Stimulated activated CD4-positive, alpha-beta T cell treated with anti-CD3 and anti-CD28 coated beads, Interleukin-12 subunit alpha, Interleukin-12 subunit beta, amount 100 ng/mL, for 48 hours (primary cell): ENCODE measurements at regions not wholly inside any gene's neighbourhood (a gene's known extent, or its start where the extent isn't known, plus 50 kb on each side); places are given as distances from the start of the nearest gene placed in this dataset.

ENCODE experiments used
- DNase-seq, 3 donors: peaks; one replicate each; pipeline ENCODE4 v3.0.0-alpha.2; 2020; ENCODE audit warnings: low read depth in 2 of 3, low spot score in 1 of 3

- no peak for DNase-seq
Measured at GRCh38 chr1:14482784-14483450, 115.6 kb upstream of the KAZN start.

DNA sequence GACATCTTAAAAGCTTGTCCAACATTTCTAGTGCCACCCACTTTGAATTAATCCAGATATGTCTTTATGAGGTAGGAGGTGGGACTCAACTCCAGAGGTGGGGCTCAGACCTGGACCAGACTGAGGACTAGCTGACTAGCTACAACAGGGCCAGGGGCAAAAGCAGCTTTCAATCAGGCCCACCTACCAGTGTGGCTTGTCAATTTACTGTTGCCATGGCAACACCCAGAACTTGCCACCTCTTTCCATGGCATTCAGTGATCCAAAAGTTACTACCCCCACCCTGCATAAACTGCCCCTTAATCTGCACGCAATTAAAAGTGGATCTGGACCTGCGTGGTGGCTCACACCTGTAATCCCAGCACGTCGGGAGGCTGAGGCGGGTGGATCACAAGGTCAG lies 113.2 kb upstream of the KAZN start:
- DNase-seq, result no peak

GRCh38 chr1:14486401-14487201 lies 111.9 kb upstream of the KAZN start:
- DNase-seq, result no peak

DNA sequence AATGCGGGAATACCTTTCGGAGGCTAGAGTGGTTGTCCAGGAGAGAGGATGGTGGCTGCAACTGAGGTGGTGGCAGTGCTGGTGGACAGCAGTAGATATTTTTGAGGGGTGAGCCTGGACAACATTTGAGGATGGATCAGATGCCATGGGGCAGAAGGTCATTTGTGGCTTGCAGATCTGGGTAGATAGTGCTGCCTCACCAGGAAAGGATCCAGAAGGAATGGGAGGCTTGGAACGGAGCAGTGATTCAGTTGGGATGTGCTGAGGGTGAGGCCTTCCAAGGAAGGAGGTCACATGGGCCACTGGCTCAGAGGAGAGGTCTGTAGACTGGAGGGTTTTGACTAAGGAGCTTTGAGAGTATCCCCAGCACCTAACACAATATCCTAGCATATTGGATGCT lies 110.8 kb upstream of the KAZN start:
- DNase-seq, result no peak

DNA sequence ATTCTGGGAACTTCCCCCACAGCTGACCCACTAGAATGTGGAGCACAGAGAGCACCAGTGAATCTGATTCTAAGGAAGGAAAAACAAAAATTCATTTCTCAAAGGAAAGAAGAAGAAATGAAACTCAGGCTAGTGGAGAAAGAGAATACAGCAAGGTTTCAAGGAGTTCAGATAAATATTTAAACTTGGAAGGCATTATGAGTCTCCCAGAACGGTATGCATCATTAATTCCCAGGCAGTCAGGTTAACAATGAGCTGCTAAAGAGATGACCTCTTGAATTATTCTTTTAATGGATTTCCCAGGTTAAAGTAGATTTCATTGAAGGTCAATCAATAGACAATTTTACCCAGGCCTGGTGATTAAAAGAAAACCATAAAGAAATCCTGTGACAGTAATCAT lies 103.6 kb upstream of the KAZN start:
- DNase-seq, result no peak

DNA sequence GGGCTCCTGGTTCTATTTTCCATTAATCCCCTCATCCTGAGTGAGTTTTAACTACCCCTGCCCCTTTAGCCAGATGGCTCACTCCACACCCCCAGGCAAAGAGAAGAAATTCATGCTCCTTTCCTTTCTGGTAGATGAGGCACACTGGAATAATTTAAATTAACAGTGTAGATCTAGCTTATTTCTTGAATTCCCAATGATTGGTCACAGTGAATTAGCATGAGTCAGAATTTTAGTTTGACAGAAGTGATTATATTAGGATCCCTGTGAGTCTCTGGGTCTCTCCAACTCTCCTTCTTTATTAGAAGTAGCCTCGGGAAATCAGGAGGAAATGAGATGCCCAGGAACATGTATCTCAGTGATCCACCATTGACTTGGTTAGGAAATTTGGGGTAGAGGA lies 103.1 kb upstream of the KAZN start:
- no peak for DNase-seq

- no peak for DNase-seq
Measured at GRCh38 chr1:14495996-14496395, 102.5 kb upstream of the KAZN start.

DNA sequence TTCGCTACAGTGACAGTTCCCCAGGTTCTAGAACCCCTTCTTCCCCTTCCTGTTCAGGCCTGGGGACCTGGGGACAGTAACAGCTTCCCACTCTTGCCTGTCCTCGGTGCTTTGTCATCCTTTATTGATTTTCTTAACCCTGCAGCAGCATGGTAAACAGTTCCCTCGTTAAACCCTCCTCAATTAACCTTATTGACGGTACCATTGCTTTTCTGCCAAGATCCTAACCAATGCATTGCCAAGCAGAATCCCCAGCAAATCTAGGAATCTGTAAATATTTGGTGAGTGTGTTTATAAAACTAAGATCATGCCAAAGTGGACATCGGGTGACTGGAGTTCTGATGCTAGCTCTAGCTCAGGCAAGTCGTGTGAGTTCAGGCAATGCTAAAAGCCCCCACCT lies 99.6 kb upstream of the KAZN start:
- no peak for DNase-seq

DNA sequence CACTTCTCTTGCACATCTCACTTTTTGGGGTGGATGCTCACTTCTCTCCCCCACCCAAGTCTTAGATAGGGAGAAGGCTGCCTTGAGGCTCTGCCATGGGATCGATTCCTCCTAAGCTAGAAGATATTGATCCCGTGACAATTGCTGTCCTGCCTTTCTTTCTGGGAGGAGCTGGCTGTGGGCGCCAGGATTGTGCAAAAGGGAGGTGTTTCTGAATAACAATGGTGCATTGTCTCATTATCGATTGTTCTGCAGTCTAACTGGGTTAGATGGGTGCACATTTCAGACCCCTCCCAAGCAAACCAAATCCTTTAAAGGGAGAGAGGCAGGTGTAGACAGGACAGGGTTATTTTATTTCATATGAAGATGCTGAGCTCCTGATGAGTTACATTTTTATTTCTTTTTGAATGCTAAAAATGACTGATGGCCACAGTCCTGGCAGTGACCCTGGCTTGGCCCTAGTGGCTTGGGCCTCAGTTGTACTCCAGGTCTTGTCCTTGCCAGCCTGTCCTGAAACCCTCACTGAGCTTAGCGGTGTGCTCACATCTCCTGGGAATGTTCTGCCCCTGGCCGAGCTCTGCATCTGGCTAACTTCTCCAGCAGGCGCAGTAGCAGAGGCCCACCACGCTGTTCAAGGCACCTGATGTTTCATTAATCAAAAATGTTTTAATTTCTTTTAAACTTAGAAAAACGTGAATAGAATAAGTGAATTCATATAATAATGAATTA lies 99.0 kb upstream of the KAZN start:
- no peak for DNase-seq

- no peak for DNase-seq
Measured at GRCh38 chr1:14500041-14500440, 98.4 kb upstream of the KAZN start.

GRCh38 chr1:14500912-14501311 lies 97.6 kb upstream of the KAZN start:
- no peak for DNase-seq

DNA sequence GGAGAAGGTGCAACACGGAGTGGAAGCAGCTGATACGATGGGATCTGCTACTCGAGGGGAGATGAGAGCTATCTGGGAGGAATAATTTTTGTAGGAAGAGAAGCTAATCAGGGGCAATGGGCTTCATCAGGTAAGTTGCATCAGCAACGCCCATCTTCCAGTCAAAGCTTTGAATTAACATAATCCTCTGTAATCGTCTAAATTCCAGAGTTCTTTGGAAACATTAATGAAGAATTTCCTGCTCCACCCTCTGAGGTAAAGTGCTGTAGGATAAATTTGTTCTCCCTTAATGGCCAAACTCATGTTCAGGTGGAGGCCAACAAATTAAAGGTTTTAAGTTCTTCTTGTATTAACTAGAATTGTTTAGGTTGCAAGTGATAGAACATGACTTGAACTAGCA lies 94.0 kb upstream of the KAZN start:
- no peak for DNase-seq

DNA sequence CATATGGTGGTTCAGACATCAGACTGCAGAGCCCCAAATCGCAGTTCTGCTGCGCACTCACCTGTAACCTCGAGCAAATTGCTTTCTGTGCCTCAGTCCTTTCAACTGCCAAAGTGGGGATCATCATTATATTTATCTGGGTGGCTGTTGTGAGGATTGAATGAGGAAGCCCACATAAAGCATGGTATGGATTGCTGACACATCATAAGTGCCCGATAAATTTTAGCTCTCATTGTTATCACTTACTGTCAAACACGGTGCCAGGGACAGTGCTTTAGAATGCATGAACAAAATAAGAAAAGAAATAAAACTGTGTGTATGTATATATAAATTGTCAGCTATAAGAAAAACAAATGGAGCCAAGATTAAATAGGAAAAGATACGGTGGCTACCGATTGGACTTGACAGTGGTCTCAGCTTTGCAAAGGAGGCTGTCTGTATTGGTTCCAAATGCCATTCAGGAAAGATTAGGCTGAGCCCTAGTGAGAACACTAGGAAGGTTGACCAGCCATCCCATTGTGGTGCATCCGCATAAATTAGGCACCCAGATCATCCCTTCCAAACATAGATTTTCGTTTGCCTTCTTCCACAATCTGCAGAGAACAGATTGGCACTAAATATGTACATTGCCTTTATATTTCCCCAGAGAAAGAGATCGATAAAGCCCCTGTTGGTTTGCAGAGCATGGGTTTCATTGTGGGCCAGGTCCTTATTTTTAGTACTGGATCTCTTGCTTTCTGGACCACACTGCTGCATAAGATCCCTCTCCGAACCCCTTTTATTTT lies 91.8 kb upstream of the KAZN start:
- DNase-seq, result no peak

GRCh38 chr1:14507262-14507661 lies 91.2 kb upstream of the KAZN start:
- no peak for DNase-seq

- DNase-seq, result no peak
Measured at GRCh38 chr1:14508613-14509012, 89.9 kb upstream of the KAZN start.

DNA sequence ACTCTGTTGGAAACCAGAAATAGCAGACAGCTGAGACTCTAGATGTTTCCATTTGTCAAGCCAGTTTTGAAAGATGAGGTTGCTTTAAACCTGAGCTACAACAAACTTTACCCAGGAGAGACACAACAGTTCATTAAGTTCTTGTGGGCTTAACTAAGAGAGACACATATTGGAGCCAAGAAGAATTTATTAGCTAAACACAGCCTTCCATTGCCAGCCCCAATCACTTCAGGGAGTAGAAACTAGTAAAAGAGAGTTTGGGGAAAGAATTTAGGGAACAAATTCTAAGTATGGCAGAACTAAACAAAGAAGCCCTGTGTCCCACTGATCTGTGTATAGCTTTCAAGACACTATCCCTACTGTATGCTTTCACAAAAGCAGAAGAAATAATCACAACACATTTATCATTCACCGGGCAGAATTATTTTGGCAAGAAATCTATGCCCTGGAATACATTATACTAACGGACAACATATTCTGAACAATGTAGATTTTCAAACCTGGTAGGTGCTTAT lies 87.3 kb upstream of the KAZN start:
- DNase-seq, result no peak

- DNase-seq, result no peak
Measured at GRCh38 chr1:14511796-14512585, 86.5 kb upstream of the KAZN start.

DNA sequence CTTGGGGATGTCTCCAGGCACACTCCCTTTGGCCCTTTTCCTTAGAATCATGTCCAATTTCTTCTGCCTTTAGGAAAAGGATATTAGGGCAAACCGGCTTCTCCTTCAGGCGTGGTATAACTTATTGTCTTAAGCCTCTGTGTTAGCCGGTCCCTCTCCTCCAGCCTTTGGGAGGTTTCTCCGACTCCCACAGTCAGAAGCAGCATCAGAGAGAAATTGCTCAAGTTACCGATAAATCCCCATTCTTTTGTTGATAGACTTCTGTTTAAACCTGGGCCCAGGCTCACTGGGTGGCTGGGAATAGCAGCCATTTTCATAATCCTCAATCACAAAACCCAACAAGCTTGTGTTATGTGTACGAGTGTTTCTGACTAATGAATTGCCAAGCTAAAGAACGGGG lies 85.4 kb upstream of the KAZN start:
- no peak for DNase-seq

DNA sequence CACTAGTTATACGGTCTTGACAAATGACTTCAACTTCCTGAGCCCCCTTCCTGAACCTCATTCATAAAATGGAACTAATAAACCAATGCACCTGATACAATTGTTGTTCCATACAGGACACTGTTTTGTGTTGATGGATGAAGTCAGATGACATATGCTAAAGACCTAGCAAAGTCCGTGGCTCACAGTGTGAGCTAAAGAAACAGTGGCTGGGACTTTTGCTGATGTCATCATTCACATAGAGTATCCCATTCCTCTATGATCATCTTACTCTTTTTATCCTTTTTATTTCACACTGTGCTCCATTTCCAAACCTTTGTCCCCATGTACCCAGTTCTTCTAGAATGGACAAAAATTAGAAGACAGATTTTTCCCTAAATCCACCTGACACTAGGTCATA lies 83.7 kb upstream of the KAZN start:
- no peak for DNase-seq
